ENCODE measurements at regions not wholly inside any gene's neighbourhood (a gene's known extent, or its start where the extent isn't known, plus 50 kb on each side); places are given as distances from the start of the nearest gene placed in this dataset.
"Not testable (repeated sequence)": the region's sequence is repeated elsewhere in the genome, so short reads cannot be mapped to it uniquely, and the experiment has no call there.

DNA sequence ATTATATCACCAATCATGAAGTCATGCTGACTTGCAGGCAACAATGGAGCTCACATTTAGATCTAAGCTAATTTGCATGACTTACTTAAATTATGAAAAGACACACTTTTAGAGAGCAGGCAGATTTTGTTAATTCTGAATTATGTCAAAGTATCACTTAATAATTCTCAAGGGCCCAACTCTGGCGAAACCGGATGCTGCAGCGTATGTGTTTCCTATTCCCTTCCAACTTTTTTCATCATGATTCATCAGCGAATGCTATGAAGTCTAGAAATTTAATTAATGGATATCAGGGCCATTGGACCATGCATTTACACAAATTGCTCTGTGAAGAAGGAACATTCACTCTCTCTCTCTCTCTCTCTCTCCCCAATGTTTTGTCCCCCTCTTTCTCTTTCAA lies 63.5 kb upstream of the GOLGA8A start:
- Histone ChIP-seq H3K4me3 (ENCODE audit: low read length in 2 of 2) (no peak overlapping the region), H3K4me1 (ENCODE audit: control insufficient read depth in 2 of 2, insufficient read depth in 2 of 2, low read length in 2 of 2) (no peaks in the 10 kb centered on the region), H3K36me3 (ENCODE audit: control insufficient read depth in 2 of 2, insufficient read depth in 2 of 2, low read length in 1 of 2) (no peaks in the 10 kb centered on the region), H3K9me3 (ENCODE audit: control insufficient read depth in 2 of 2, insufficient read depth in 1 of 2, low read length in 1 of 2) (no peaks in the 10 kb centered on the region), H3K27me3 (ENCODE audit: control insufficient read depth in 2 of 2, insufficient read depth in 1 of 2, low read length in 1 of 2) (peaks cover 2 to 22% of the 10 kb centered on the region in 2 donors), H3K27ac (ENCODE audit: low read depth in 1 of 2, low read length in 1 of 2) (no peak overlapping the region)
- 89% methylated on average over 4 of the region's 4 CpGs for WGBS
- DNase-seq (ENCODE audit: low read depth in 6 of 9, low spot score in 9 of 9), result no peak

DNA sequence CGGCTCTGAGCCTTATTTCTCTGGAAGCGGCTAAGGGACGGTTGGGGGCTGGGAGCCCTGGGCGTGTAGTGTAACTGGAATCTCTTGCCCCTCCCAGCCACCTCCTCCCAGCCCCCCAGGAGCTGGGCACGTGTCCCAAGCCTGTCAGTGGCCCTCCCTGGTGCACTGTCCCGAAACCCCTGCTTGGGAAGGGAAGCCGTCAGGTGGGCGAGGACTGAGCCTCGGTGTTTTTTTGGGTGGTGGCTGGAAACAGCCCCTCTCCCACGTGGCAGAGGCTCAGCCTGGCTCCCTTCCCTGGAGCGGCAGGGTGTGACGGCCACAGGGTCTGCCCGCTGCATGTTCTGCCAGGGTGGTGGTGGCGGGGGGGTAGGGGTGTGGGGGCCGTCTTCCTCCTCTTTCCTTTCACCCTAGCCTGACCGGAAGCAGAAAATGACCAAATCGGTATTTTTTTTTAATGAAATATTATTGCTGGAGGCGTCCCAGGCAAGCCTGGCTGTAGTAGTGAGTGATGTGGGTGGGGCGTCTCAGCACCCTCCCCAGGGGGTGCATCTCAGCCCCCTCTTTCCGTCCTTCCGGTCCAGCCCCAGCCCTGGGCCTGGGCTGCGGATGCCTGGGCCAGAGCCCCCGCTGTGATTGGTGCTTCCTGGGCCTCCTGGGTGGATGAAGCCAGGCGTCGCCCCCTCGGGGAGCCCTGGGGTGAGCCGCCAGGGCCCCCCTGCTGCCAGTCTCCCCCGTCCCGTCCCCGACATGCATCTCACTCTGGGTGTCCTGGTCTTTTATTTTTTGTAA lies 58.8 kb upstream of the GOLGA8A start:
- DNase-seq (ENCODE audit: low read depth in 6 of 9, low spot score in 9 of 9), result no peak
- Histone ChIP-seq H3K4me3 (ENCODE audit: low read length in 2 of 2) (no peak overlapping the region), H3K9me3 (ENCODE audit: control insufficient read depth in 2 of 2, insufficient read depth in 1 of 2, low read length in 1 of 2) (no peaks in the 10 kb centered on the region), H3K27me3 (ENCODE audit: control insufficient read depth in 2 of 2, insufficient read depth in 1 of 2, low read length in 1 of 2) (peaks cover 12 to 63% of the 10 kb centered on the region in 2 donors), H3K4me1 (ENCODE audit: control insufficient read depth in 2 of 2, insufficient read depth in 2 of 2, low read length in 2 of 2) (no peaks in the 10 kb centered on the region), H3K36me3 (ENCODE audit: control insufficient read depth in 2 of 2, insufficient read depth in 2 of 2, low read length in 1 of 2) (no peaks in the 10 kb centered on the region), H3K27ac (ENCODE audit: low read depth in 1 of 2, low read length in 1 of 2) (no peak overlapping the region)
- WGBS, result 11% methylated on average over 27 of the region's 30 CpGs

DNA sequence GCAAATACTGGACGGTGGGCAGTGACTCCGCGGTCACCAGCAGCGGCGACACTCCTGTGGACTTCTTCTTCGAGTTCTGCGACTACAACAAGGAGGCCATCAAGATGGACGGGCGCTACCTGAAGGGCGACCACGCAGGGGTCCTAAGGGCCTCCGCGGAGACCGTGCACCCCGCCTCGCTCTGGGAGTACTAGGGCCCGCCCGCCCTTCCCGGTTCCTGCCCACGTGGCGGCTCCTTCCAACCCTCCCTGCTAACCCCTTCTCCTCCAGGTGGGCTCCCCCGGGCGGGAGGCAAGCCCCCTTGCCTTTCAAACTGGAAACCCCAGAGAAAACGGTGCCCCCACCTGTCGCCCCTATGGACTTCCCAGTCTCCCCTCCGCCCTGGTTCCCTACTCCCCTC lies 58.1 kb upstream of the GOLGA8A start:
- not testable (repeated sequence) for H3K4me3 ChIP-seq (ENCODE audit: low read length in 2 of 2); H3K9me3 ChIP-seq (ENCODE audit: control insufficient read depth in 2 of 2, insufficient read depth in 1 of 2, low read length in 1 of 2); H3K27ac ChIP-seq (ENCODE audit: low read depth in 1 of 2, low read length in 1 of 2); DNase-seq (ENCODE audit: low read depth in 6 of 9, low spot score in 9 of 9); H3K36me3 ChIP-seq (ENCODE audit: control insufficient read depth in 2 of 2, insufficient read depth in 2 of 2, low read length in 1 of 2); H3K4me1 ChIP-seq (ENCODE audit: control insufficient read depth in 2 of 2, insufficient read depth in 2 of 2, low read length in 2 of 2)
- WGBS, result 18% methylated on average over 26 of the region's 26 CpGs
- H3K27me3 ChIP-seq (ENCODE audit: control insufficient read depth in 2 of 2, insufficient read depth in 1 of 2, low read length in 1 of 2), result peaks cover 12 to 70% of the 10 kb centered on the region in 2 donors

DNA sequence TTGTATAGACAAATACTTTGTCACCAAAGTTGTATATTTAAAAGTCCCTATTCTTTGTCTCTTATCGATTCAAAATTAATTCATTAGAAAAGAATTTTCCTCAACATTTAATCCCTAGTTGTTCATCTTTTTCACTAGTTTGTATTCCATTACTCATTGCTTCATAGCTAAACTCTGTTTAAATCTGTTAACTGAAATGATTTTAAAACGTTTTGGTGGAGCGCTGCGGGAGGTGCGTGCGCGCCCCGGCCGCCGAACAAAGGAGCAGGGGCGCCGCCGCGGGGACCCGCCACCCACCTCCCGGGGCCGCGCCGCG lies 56.4 kb upstream of the GOLGA8A start:
- no peaks in the 10 kb centered on the region for H3K4me1 ChIP-seq (ENCODE audit: control insufficient read depth in 2 of 2, insufficient read depth in 2 of 2, low read length in 2 of 2)
- DNase-seq (ENCODE audit: low read depth in 6 of 9, low spot score in 9 of 9), result no peak
- WGBS, result 7% methylated on average over 20 of the region's 20 CpGs
- no peak overlapping the region for H3K4me3 ChIP-seq (ENCODE audit: low read length in 2 of 2)
- H3K27me3 ChIP-seq (ENCODE audit: control insufficient read depth in 2 of 2, insufficient read depth in 1 of 2, low read length in 1 of 2), result peaks cover 12 to 80% of the 10 kb centered on the region in 2 donors
- no peaks in the 10 kb centered on the region for H3K36me3 ChIP-seq (ENCODE audit: control insufficient read depth in 2 of 2, insufficient read depth in 2 of 2, low read length in 1 of 2)
- H3K9me3 ChIP-seq (ENCODE audit: control insufficient read depth in 2 of 2, insufficient read depth in 1 of 2, low read length in 1 of 2), result no peaks in the 10 kb centered on the region
- H3K27ac ChIP-seq (ENCODE audit: low read depth in 1 of 2, low read length in 1 of 2), result no peak overlapping the region

DNA sequence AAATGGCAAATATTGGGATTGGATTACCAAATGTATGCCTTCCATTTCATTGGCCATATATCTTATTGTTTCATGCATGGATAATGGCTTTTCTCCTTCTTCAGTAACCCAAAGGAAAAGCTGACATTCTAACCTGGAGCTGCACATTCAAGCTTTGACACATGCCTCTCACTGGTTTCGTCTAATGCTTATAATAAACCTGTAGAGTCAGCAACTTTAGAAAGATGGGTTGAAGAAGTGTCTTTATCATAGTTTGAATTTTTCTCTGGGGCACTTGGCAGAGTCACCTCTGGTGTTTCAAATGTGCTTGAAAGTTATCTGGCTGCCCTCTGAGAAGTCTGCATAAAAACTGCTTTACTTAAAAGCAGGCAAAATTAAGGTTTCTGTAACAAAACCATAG lies 55.4 kb upstream of the GOLGA8A start:
- no peaks in the 10 kb centered on the region for H3K9me3 ChIP-seq (ENCODE audit: control insufficient read depth in 2 of 2, insufficient read depth in 1 of 2, low read length in 1 of 2)
- no peak overlapping the region for H3K27ac ChIP-seq (ENCODE audit: low read depth in 1 of 2, low read length in 1 of 2)
- 77% methylated on average over 1 of the region's 1 CpG for WGBS
- no peaks in the 10 kb centered on the region for H3K36me3 ChIP-seq (ENCODE audit: control insufficient read depth in 2 of 2, insufficient read depth in 2 of 2, low read length in 1 of 2)
- no peaks in the 10 kb centered on the region for H3K4me1 ChIP-seq (ENCODE audit: control insufficient read depth in 2 of 2, insufficient read depth in 2 of 2, low read length in 2 of 2)
- peaks cover 12 to 78% of the 10 kb centered on the region in 2 donors for H3K27me3 ChIP-seq (ENCODE audit: control insufficient read depth in 2 of 2, insufficient read depth in 1 of 2, low read length in 1 of 2)
- DNase-seq (ENCODE audit: low read depth in 6 of 9, low spot score in 9 of 9), result no peak
- no peak overlapping the region for H3K4me3 ChIP-seq (ENCODE audit: low read length in 2 of 2)

DNA sequence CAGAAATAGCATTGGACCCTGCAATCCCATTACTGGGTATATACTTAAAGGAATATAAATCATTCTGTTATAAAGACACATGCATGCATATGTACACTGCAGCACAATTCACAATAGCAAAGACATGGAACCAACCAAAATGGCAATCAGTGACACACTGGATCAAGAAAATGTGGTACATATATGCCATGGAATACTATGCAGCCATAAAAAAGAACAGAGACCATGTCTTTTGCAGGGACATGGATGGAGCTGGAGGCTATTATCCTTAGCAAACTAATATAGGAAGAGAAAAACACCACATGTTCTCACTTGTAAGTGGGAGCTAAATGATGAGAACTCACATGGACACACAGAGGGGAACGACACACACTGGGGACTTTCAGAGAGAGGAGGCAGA lies 53.9 kb upstream of the GOLGA8A start:
- not testable (repeated sequence) for H3K4me3 ChIP-seq (ENCODE audit: low read length in 2 of 2); H3K27ac ChIP-seq (ENCODE audit: low read depth in 1 of 2, low read length in 1 of 2); H3K4me1 ChIP-seq (ENCODE audit: control insufficient read depth in 2 of 2, insufficient read depth in 2 of 2, low read length in 2 of 2); H3K9me3 ChIP-seq (ENCODE audit: control insufficient read depth in 2 of 2, insufficient read depth in 1 of 2, low read length in 1 of 2); H3K36me3 ChIP-seq (ENCODE audit: control insufficient read depth in 2 of 2, insufficient read depth in 2 of 2, low read length in 1 of 2); DNase-seq (ENCODE audit: low read depth in 6 of 9, low spot score in 9 of 9)
- 96% methylated on average over 1 of the region's 1 CpG for WGBS
- peaks cover 10 to 70% of the 10 kb centered on the region in 2 donors for H3K27me3 ChIP-seq (ENCODE audit: control insufficient read depth in 2 of 2, insufficient read depth in 1 of 2, low read length in 1 of 2)

DNA sequence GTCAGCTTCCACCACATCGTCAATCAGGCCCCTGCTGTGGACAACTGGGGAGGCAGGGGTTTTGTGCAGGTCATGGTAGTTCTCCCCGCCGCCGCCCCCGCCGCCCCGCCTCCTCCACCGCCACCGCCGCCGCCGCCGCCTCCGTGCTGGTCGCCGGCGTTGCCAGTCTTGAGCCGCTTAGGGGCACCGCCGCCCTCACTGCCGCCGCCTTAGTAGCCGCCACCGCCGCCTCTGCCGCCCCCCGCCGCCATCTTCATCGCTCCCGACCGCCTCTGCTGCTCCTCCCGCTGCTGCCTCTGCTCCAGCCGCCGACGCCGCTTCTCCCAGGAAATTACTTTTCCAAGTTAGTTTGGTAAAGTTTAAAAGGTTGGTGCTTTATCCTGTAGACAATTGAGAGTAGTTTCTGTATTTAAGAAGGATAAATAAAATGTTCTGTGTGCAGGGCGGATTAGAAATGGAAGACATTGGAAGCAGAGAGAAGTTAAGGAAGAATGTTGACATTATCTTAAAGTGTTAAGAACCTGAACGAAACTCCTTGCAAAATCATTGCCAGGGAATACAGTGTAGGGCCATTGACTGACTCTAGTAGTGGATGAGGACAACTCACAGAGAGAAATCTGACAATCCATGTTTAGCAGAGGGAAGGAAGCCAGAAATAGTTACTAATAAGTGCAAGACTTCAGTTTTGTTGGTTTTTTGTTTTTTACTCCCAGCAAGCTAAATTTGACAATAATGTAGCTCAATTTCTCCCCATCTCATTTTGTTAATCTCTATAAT lies 53.0 kb upstream of the GOLGA8A start:
- H3K4me1 ChIP-seq (ENCODE audit: control insufficient read depth in 2 of 2, insufficient read depth in 2 of 2, low read length in 2 of 2), result no peaks in the 10 kb centered on the region
- WGBS, result 8% methylated on average over 35 of the region's 38 CpGs
- H3K36me3 ChIP-seq (ENCODE audit: control insufficient read depth in 2 of 2, insufficient read depth in 2 of 2, low read length in 1 of 2), result no peaks in the 10 kb centered on the region
- H3K4me3 ChIP-seq (ENCODE audit: low read length in 2 of 2), result no peak overlapping the region
- DNase-seq (ENCODE audit: low read depth in 6 of 9, low spot score in 9 of 9), result no peak
- no peaks in the 10 kb centered on the region for H3K9me3 ChIP-seq (ENCODE audit: control insufficient read depth in 2 of 2, insufficient read depth in 1 of 2, low read length in 1 of 2)
- H3K27me3 ChIP-seq (ENCODE audit: control insufficient read depth in 2 of 2, insufficient read depth in 1 of 2, low read length in 1 of 2), result peaks cover 10 to 61% of the 10 kb centered on the region in 2 donors
- H3K27ac ChIP-seq (ENCODE audit: low read depth in 1 of 2, low read length in 1 of 2), result no peak overlapping the region

DNA sequence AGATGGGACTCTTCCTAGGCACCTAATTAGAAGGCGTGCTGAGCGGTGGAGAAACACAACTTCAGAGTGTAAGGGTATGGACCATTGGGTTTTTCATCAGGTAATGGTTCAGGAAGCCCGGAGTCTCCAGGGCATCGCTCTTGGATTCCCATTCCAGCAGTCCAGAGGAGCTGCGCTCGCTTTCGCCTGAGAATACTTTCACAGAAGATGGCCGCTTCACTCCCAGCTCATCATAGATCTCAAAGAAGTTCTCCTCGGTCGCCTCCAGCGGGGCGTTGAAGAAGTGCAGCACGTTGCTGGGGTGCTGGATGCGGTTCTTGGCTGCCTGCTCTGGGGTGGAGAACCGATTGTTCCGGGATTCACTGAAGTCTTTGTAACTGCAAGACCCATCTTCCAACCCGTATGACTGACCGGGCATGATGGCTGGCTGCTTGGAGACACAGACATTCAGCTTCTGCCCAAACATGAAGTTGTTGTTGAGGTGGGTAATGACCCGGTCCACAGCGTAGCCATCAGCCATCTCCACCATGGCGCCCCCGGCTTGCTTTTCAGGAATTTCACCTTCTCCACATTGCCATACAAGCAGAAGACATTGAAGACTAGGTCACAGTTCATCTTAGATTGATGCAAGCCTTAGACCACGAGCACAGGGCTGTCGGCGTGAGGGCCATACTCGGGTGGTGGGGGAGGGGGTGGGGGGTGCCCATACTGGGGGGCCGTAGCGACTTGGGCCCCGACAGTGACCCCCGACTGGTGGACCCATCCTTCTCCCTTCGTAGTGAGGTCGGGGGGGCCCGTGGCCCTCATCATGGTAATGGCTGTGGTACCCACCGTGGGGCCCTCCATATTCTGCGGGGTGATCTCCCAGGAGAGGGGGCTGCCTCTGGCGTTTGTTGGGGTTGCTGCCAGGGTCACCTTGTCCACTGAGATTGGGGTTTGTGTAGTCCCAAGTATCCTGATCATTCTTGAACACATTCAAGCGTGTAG lies 51.7 kb upstream of the GOLGA8A start:
- not testable (repeated sequence) for DNase-seq (ENCODE audit: low read depth in 6 of 9, low spot score in 9 of 9); H3K9me3 ChIP-seq (ENCODE audit: control insufficient read depth in 2 of 2, insufficient read depth in 1 of 2, low read length in 1 of 2); H3K27ac ChIP-seq (ENCODE audit: low read depth in 1 of 2, low read length in 1 of 2); H3K4me3 ChIP-seq (ENCODE audit: low read length in 2 of 2); H3K4me1 ChIP-seq (ENCODE audit: control insufficient read depth in 2 of 2, insufficient read depth in 2 of 2, low read length in 2 of 2); H3K36me3 ChIP-seq (ENCODE audit: control insufficient read depth in 2 of 2, insufficient read depth in 2 of 2, low read length in 1 of 2)
- WGBS, result 67% methylated on average over 37 of the region's 37 CpGs
- H3K27me3 ChIP-seq (ENCODE audit: control insufficient read depth in 2 of 2, insufficient read depth in 1 of 2, low read length in 1 of 2), result peaks cover 0 to 48% of the 10 kb centered on the region in 2 donors
